Fibroblast of skin of scalp (primary cell): ENCODE measurements at regions not wholly inside any gene's neighbourhood (a gene's known extent, or its start where the extent isn't known, plus 50 kb on each side); places are given as distances from the start of the nearest gene placed in this dataset.
"Not testable (repeated sequence)": the region's sequence is repeated elsewhere in the genome, so short reads cannot be mapped to it uniquely, and the experiment has no call there.

Experiments used
- DNase-seq: peaks from one replicate; pipeline ENCODE4 v3.0.0-alpha.2; 2013

GRCh38 chr3:194884649-194885315 is 199.1 kb downstream of the FAM43A start:
- peak; percentile 20 for DNase-seq

DNA sequence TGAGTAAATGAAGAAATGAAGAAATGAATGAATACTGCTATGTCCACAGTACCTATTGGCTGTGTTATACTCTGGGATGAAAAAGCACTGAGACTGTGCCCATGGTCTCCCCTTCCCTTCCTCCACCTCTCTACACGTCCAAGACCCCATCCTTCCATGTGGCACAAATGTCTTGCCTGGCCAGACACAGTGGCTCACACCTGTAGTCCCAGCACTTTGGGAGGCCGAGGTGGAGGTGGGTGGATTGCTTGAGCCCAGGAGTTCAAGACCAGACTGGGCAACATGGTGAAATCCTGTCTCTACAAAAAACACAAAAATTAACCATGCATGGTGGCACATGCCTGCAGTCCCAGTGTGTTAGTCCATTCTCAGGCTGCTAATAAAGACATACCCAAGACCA is 200.1 kb downstream of the FAM43A start:
- DNase-seq: no peak

DNA sequence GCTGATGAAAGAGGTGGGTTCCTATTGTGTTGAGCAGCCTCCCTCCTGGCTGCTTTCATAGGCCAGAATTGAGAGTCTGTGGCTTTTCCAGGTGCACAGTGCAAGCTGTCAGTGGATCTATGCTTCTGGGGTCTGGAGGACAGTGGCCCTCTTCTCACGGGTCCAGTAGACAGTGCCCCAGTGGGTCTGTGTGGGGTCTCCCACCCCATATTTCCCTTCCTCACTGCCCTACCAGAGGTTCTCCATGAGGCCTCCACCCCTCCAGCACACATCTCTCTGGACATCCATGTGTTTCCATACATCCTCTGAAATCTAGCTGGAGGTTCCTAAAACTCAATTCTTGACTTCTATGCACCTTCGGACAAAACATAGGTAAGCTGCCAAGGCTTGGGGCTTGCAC is 201.2 kb downstream of the FAM43A start:
- DNase-seq: no peak

- DNase-seq: not testable (repeated sequence)
Observed at GRCh38 chr3:194888062-194888461, 202.4 kb downstream of the FAM43A start.

DNA sequence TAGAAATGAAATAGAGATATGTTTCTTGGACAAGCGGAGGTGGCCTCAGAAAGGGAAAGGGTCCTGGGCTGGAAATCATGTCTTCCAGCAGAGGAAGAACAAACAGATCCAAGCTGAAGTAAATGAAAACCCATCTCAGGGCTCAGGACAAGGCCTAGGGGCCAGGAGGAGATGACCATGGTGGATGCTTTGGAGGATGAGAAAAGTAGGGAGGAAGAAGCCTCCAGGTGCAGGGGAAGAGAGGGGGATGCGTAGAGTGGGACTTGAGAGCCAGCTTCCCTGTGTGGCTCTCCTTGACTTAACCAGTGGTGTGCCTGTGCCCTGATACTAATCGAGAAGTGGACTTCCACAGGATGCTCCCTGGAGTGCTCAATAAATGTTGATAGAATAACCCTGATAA is 203.2 kb downstream of the FAM43A start:
- no peak for DNase-seq

- no peak for DNase-seq
Observed at GRCh38 chr3:194890091-194890490, 204.4 kb downstream of the FAM43A start.

- DNase-seq: no peak
Observed at GRCh38 chr3:194893121-194893987, 207.7 kb downstream of the FAM43A start.

DNA sequence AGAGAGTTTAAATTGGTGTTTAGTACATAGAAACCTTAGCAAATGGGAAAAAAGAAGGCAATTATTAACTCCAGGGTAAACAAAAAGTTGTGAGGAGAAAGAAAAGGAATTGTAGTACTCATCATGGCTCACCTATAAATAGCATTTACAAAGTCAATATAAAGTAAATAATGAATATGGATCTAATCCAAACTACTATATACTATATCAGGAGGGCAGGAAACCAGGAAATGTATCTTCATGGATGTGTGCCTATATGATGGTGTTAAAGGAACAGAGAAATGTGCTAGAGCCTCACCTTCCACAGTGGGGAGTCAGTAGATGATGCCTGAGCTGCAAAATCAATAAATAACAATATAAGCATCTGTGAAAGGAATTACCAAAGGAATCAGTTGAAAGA is 208.9 kb downstream of the FAM43A start:
- DNase-seq: no peak

DNA sequence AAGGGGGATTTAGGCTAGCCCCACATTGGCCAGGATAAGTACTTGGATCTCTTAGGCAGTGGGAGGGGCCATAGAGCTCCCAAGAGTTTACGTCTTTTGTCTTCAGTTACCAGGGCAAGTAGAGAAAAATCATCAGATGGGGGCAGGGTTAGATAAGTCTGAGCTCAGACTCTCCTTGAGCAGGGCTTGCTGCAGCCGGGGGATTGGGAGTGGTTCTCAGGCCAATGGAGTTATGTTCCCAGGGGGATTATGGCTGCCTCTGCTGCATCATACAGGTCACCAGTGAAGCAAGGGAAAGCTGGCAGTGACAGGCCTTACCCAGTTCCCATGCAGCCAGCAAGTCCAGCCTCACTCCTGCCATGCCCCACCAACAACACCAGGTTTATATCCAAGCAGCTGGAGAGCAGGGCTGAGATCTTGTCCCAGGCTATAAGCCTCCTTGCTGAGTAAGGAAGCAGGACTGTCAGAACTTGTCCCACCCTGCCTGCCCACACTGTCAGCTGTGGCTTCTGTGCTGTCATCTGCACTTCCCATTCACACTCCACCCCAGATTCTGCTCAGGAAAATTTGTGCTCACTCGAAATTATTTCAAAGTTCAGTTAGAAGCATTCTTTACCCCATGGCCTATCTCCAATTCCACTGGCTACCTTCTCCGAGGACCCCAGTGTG is 215.3 kb downstream of the FAM43A start:
- no peak for DNase-seq

- DNase-seq: not testable (repeated sequence)
Observed at GRCh38 chr3:194903447-194903846, 217.8 kb downstream of the FAM43A start.

- not testable (repeated sequence) for DNase-seq
Observed at GRCh38 chr3:194904999-194905398, 219.3 kb downstream of the FAM43A start.

- DNase-seq: peak; percentile 19
Observed at GRCh38 chr3:194905696-194906095, 220.0 kb downstream of the FAM43A start.

DNA sequence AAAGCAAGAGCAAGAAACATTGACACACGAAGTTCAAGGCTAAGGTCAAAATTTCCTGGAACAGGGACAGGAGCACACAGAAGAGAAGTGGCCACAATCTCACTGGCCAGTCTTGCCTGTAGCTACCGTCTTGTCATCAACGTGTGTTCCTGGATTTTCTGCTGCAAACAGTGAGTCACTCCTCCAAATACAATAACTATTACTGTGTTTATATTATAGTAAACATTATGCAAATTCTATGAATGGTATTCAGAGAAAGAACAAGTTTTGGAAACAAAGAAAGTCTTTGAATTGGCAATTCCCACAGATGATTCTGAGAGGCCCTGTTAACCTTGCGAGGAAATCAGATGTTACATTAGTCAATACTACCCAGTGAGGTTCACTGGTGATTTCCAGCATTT is 220.5 kb downstream of the FAM43A start:
- DNase-seq: no peak

DNA sequence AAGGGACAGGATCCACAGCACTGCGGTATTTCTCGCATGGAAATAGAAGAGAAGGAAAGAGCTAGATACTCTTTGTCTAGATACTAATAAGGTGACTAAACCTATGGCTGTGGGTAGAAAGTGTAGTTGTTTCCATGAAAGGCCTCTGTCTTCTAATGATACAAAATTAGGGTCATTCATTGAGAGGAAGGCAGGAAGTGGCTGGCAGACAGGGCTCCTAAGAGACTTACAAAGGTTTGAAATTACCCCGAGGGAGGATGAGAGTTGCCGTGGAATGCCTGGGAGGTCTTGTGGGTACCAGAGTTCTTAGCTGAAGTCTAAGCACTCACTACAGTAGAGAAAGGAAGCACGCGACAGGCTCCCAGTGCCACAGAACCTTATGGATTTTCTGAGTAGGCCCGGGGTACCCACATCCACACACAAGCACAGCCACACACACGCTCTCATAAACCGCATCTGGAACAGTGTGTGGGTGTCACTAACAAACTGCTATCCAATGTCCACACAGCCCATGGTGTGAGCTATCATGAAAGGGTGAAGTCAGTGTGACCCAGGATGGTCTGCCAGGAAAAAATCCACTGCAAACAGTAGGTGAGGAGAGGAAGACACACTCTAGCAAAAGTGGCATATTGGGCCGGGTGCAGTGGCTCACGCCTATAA is 221.4 kb downstream of the FAM43A start:
- no peak for DNase-seq

DNA sequence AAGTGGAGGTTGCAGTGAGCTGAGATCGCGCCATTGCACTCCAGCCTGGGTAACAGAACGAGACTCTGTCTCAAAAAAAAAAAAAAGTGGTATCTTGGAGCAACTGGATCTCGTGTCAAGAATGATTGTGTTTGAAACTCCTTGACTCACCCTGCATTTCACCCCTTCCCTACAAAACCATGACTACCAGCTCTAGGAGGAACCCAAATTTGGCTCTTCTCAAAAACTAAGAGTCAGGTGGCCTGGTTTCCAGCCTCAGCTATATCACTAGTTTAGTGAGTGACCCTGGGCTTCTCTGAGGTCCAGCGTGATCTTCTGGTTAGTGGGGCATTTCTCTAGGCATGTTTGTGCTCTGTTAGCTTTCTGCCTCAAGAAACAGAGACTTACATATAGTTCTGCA is 222.1 kb downstream of the FAM43A start:
- DNase-seq: no peak

- DNase-seq: no peak
Observed at GRCh38 chr3:194908496-194908895, 222.8 kb downstream of the FAM43A start.

DNA sequence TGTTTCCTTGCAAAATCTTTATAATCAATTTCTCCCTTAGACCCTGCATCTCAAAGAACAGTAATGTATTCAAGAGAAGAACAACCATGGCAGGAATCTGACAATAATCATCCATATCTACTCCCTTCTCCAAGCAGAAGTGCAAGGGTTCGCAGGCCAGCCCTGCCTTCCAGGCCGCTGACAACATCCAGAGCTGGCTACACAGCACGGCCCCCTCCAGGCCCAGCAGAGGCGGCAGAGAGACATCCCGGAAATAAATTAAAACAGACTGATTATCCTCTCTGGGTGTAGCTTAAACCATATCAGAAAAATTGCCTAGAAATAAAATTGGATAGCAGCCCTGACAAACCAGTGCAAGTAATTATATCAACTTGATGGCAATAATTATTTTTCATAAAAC is 223.3 kb downstream of the FAM43A start:
- DNase-seq: no peak

GRCh38 chr3:194910414-194910984 is 224.8 kb downstream of the FAM43A start:
- DNase-seq: no peak

GRCh38 chr3:194913316-194913715 is 227.6 kb downstream of the FAM43A start:
- DNase-seq: no peak

DNA sequence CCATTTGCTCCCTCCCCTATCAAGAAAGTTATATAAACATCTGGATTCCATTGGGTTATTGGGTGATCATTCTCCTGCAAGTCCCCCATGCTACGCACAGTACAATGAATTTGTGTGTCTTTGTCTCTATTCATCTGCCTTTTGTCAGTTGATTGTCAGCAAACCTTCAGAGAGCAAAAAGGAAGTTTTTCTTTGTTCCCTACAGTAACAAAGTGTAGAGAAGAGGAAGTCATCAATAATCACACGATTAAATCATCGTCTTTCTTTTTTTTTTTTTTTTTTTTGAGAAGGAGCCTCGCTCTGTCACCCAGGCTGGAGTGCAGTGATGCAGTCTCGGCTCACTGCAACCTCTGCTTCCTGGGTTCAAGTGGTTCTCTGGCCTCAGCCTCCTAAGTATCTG is 239.2 kb downstream of the FAM43A start:
- not testable (repeated sequence) for DNase-seq

DNA sequence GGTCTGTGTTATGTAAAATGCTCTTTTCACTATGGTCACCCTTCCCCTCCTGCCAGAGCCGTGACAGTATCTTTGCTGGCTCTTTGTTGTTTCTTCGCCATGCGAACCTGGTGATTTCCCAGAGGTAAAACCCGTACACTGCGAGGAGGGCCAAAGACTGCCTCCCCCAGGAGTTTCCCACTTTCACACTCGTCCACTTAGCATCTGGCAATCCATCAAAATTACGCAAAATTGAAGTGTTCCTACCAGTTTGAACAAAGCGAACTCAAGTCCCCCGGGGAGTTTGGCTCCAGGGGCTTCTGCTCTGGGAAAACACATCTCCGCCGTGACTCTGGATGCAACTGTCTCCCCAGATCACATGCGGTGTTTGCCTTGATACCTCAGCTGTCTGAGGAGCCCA is 239.9 kb downstream of the FAM43A start:
- DNase-seq: no peak

- DNase-seq: peak; percentile 66
Observed at GRCh38 chr3:194928227-194928626, 242.5 kb downstream of the FAM43A start.
